ENCODE measurements at regions not wholly inside any gene's neighbourhood (a gene's known extent, or its start where the extent isn't known, plus 50 kb on each side); places are given as distances from the start of the nearest gene placed in this dataset.

- POLR2A ChIA-PET, result no interaction called here
- Histone ChIP-seq H3K4me1 (ENCODE audit: control insufficient read depth in 1 of 2, insufficient read depth in 2 of 2, low read depth in 1 of 2, low read length in 1 of 2) (peaks cover 6 to 11% of the 10 kb centered on the region in 2 experiments; a peak in 2 of 4 replicates), H3K4me2 (no peak overlapping the region), H3F3A (replicated peaks; ENCODE audit: insufficient read depth) (peaks cover 5% of the 10 kb centered on the region), H3K9ac (no peak overlapping the region), H3K9me3 (no peaks in the 10 kb centered on the region), H3K79me2 (ENCODE audit: insufficient read depth) (no peaks in the 10 kb centered on the region), H3K36me3 (replicated peaks in 1 of 2; ENCODE audit: control insufficient read depth in 1 of 2, insufficient read depth in 2 of 2, low read length in 1 of 2) (no peaks in the 10 kb centered on the region), H3K27ac (ENCODE audit: low read depth in 2 of 2, low read length in 1 of 2) (peak overlapping the region in 1 of 2 experiments; percentile 37; a peak in 2 of 4 replicates), H3K27me3 (ENCODE audit: insufficient read depth) (no peaks in the 10 kb centered on the region), H2AFZ (ENCODE audit: low read depth) (no peak overlapping the region), H3K4me3 (ENCODE audit: low read depth in 2 of 2, low read length in 1 of 2) (no peak overlapping the region), H3K9me2 (no peaks in the 10 kb centered on the region), H4K20me1 (ENCODE audit: insufficient read depth) (no peaks in the 10 kb centered on the region)
- CTCF ChIA-PET, result interaction anchor here (0.6 kb wide), 1 partner anchor 513 kb away, joined by 3 read pairs; no protein-coding TSS in a partner anchor
- WGBS (ENCODE audit: low lambda C conversion rate), result 59% methylated on average over 1 of the region's 1 CpG
- DNase-seq, result no peak
- 0 out of 2 replicates have a peak, but pooled peaks have one; percentile 5 for TF ChIP-seq TCF12 (IDR thresholded peaks at IDR 0.05)
- no peak for TF ChIP-seq FOXM1 (IDR thresholded peaks at IDR 0.05; ENCODE audit: low read depth)
Measured at GRCh38 chr6:105986998-105987397, 99.1 kb upstream of the PRDM1 start.

DNA sequence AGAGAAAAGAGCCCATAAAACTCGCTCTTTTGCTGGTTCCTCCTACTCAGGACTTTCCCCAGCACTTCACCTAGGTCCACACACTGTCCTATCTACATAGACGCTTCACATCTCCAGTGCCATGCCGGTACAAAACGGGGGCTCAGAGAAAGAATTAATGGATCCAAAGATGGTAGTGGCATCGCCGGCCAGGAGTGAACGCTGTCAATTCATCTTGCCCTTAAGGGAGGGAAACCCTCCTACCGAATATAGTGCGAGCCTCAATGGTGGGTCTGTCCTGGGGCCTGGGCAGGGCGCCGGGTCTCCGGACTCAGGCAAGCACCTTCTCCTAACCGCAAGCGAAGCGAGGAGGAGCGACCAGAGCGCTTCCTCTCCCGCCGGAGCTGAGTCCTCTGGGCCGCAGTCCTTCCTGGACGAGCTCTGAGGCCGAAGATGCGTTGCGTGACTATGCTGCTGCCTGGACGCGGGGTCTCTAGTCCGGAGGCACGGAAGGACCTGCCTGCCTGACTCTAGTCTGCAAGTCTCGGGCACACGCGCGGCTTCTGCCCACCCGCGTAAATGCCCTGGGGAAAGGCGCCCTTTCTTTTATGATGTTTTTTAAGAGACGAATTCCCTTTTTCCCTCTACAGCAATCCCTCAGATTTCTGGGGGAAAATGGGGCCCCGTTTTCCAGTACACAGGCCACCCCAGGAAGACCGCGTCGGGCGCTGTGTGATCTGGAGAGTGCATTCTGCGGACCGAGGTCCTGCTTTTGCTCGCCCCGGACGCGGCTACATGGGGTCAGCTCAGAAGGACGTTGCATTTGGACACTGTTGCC, 100.1 kb upstream of the PRDM1 start:
- TF ChIP-seq CHD2 (IDR thresholded peaks at IDR 0.05; ENCODE audit: low read length, partially characterized antibody) (no peak), RFX5 (IDR thresholded peaks at IDR 0.05; ENCODE audit: low read length) (no peak), USF1 (IDR thresholded peaks at IDR 0.05; ENCODE audit: borderline replicate concordance, low read depth) (no peak), SMC3 (IDR thresholded peaks at IDR 0.05; ENCODE audit: low read depth, low read length) (no peak), NFIC (IDR thresholded peaks at IDR 0.05; ENCODE audit: borderline replicate concordance) (no peak), FOSL2 (IDR thresholded peaks at IDR 0.05; ENCODE audit: borderline replicate concordance, low read depth) (no peak)
- peak; percentile 35 for DNase-seq
- Histone ChIP-seq H3F3A (replicated peaks; ENCODE audit: insufficient read depth) (peaks cover 5% of the 10 kb centered on the region), H3K9me3 (no peaks in the 10 kb centered on the region), H3K4me3 (ENCODE audit: low read depth in 2 of 2, low read length in 1 of 2) (no peak overlapping the region), H3K9me2 (no peaks in the 10 kb centered on the region), H3K4me1 (ENCODE audit: control insufficient read depth in 1 of 2, insufficient read depth in 2 of 2, low read depth in 1 of 2, low read length in 1 of 2) (peaks cover 0 to 6% of the 10 kb centered on the region in 2 experiments; a peak in 1 of 4 replicates), H4K20me1 (ENCODE audit: insufficient read depth) (no peaks in the 10 kb centered on the region), H3K79me2 (ENCODE audit: insufficient read depth) (no peaks in the 10 kb centered on the region), H3K27ac (ENCODE audit: low read depth in 2 of 2, low read length in 1 of 2) (no peak overlapping the region), H3K9ac (no peak overlapping the region), H3K27me3 (ENCODE audit: insufficient read depth) (no peaks in the 10 kb centered on the region), H3K4me2 (no peak overlapping the region; the same call in 1 of the 2 replicates), H2AFZ (ENCODE audit: low read depth) (peak overlapping the region; percentile 13; the same call in 1 of the 2 replicates), H3K36me3 (replicated peaks in 1 of 2; ENCODE audit: control insufficient read depth in 1 of 2, insufficient read depth in 2 of 2, low read length in 1 of 2) (no peaks in the 10 kb centered on the region)
- CTCF ChIA-PET, result no interaction called here
- WGBS (ENCODE audit: low lambda C conversion rate), result 43% methylated on average over 40 of the region's 48 CpGs
- POLR2A ChIA-PET, result no interaction called here

DNA sequence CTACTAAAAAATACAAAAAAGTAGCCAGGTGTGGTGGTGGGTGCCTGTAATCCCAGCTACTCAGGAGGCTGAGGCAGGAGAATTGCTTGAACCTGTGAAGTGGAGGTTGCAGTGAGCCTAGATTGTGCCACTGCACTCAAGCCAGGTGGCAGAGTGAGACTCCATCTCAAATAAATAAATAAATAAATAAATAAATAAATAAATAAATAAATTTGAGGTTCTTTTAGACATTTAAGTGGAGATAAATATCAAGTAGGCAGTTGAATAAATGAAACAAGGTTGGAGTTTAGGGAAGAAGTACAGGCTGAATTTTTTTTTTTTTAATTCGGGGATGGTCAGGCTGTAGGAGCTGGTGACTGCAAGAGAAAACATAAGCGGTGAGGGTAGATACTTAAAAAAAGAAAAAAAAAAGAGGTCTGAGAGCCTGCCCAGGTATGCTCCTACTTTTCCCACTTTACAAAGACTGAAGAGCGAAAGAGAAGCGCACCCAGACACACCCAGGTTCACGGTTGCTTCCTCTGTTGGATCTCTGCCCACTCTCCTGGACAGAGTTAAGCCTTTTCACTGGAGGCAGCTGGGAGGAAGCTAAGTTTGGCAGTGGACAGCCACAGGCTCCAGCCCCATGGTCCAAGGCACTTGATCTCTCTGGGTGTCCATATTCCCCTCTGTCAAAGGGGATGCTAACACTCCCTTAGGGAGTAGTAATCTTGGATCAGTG, 100.9 kb upstream of the PRDM1 start:
- no peak overlapping the region for H3K4me2 ChIP-seq
- ChIA-PET POLR2A (no interaction called here), CTCF (no interaction called here)
- H4K20me1 ChIP-seq (ENCODE audit: insufficient read depth), result no peaks in the 10 kb centered on the region
- WGBS (ENCODE audit: low lambda C conversion rate), result 91% methylated on average over 5 of the region's 5 CpGs
- no peak overlapping the region for H3K4me3 ChIP-seq (ENCODE audit: low read depth in 2 of 2, low read length in 1 of 2)
- H3K27ac ChIP-seq (ENCODE audit: low read depth in 2 of 2, low read length in 1 of 2), result no peak overlapping the region
- peaks cover 0 to 6% of the 10 kb centered on the region in 2 experiments; a peak in 1 of 4 replicates for H3K4me1 ChIP-seq (ENCODE audit: control insufficient read depth in 1 of 2, insufficient read depth in 2 of 2, low read depth in 1 of 2, low read length in 1 of 2)
- H3K79me2 ChIP-seq (ENCODE audit: insufficient read depth), result no peaks in the 10 kb centered on the region
- peak overlapping the region; percentile 13; the same call in 1 of the 2 replicates for H2AFZ ChIP-seq (ENCODE audit: low read depth)
- no peaks in the 10 kb centered on the region for H3K9me3 ChIP-seq
- TF ChIP-seq EP300 (IDR thresholded peaks at IDR 0.05; ENCODE audit: borderline replicate concordance in 1 of 2, low read depth in 1 of 2, low read length in 1 of 2) (no peak), ZBTB33 (IDR thresholded peaks at IDR 0.05; ENCODE audit: borderline replicate concordance, low read depth) (no peak), PBX3 (IDR thresholded peaks at IDR 0.05) (no peak), TCF12 (IDR thresholded peaks at IDR 0.05) (no peak), SMC3 (IDR thresholded peaks at IDR 0.05; ENCODE audit: low read depth, low read length) (no peak), USF2 (IDR thresholded peaks at IDR 0.05; ENCODE audit: borderline replicate concordance, low read depth, low read length) (no peak)
- no peak overlapping the region for H3K9ac ChIP-seq
- no peaks in the 10 kb centered on the region for H3K27me3 ChIP-seq (ENCODE audit: insufficient read depth)
- H3K9me2 ChIP-seq, result no peaks in the 10 kb centered on the region
- peaks cover 4% of the 10 kb centered on the region for H3F3A ChIP-seq (replicated peaks; ENCODE audit: insufficient read depth)
- no peaks in the 10 kb centered on the region for H3K36me3 ChIP-seq (replicated peaks in 1 of 2; ENCODE audit: control insufficient read depth in 1 of 2, insufficient read depth in 2 of 2, low read length in 1 of 2)
- no peak for DNase-seq
